Stimulated activated CD4-positive, alpha-beta T cell treated with anti-CD3 and anti-CD28 coated beads, Interleukin-12 subunit alpha, Interleukin-12 subunit beta, amount 100 ng/mL, for 48 hours (primary cell): ENCODE measurements at regions not wholly inside any gene's neighbourhood (a gene's known extent, or its start where the extent isn't known, plus 50 kb on each side); places are given as distances from the start of the nearest gene placed in this dataset.

Experiments
- DNase-seq, 3 donors: peaks; one replicate each; pipeline ENCODE4 v3.0.0-alpha.2; 2020; ENCODE audit warnings: low read depth in 2 of 3, low spot score in 1 of 3

GRCh38 chr12:115598871-115599811, 678.4 kb downstream of the MED13L start:
- DNase-seq: no peak

DNA sequence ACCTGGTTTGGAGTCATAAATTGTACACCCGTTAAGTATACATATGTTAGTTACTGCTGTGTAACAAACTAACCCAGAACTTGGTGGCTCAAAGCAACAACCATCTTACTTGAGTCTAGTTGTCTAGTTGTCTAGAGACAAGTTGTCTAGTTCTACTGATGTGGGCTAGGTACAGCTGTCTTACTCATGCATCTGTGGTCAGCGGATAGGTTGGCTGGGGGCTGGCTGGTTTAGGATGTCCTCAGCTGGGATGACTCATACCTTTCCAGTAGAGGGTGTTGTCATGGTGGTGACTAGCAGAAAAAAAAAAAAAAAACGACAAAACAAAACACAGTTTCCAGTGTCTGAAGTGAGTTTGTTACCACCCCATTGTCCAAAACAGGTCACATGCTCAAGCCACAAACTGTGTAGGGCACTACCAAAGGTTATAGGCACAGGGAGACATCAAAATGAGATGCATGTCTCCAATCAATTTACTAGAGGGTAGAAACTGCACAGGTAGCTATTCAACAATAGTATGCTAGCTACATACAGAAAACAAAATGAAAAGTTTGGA, 680.3 kb downstream of the MED13L start:
- no peak for DNase-seq

GRCh38 chr12:115588131-115588530, 689.4 kb downstream of the MED13L start:
- no peak for DNase-seq

DNA sequence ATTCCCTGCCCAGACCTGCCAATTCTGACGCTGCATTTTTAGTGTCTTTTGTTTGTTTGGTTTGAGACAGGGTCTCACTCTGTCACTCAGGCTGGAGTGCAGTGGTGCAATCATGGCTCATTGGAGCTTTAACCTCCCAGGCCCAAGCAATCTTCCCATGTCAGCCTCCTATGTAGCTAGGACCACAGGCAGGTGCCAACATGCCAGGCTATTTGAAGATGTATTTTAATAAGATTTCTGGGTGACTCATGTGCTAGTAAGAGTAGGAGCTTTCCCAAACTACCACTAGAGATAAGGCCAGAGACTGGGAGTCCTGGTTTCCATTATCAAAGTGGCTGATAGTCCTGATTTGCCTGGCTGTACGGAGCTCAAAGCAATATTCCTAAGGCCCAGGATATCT, 693.3 kb downstream of the MED13L start:
- DNase-seq: no peak

GRCh38 chr12:115583591-115583990, 693.9 kb downstream of the MED13L start:
- DNase-seq: no peak

DNA sequence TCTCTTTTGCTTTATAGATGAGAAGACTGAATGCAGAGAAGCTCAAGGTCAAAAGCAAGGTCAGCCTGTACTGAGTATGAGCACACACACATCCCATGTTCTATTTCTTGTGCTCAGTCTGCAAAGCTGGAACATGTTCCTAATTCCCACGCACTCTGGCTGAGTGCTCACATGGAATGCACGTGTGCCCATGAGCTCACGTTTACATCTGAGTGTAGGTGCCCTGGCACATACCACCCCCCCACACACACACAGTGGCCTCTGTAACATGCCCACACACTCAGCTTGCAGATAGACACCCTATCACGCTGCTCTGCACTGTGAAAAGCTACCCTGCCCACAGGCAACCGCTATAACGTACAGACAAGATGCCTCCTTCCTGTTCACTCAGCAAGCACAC, 700.1 kb downstream of the MED13L start:
- no peak for DNase-seq

- DNase-seq: no peak
These were observed 702.7 kb downstream of the MED13L start for GRCh38 chr12:115574826-115575225.

DNA sequence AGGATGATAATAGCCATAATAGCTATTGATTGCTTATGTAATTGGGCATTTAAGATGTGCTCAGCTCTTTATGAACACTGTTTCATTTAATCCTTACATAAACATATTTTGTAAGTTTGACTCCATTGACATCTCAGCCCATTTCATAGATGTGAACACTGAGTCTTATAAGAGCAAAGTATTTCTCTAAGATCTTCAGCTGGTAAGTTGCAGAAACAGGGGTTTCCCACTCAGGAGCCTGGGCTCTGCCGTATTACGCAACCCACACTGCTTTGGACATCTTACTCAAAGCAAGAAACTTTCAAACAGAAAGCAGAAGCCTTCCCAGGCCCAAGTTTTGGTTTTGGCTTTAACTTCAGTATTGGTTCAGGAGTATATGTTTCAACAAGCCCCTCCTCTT, 705.1 kb downstream of the MED13L start:
- no peak for DNase-seq

- DNase-seq: no peak
These were observed 706.0 kb downstream of the MED13L start for GRCh38 chr12:115571446-115571845.

GRCh38 chr12:115571027-115571426, 706.5 kb downstream of the MED13L start:
- no peak for DNase-seq

GRCh38 chr12:115570069-115570777, 707.3 kb downstream of the MED13L start:
- DNase-seq: no peak

GRCh38 chr12:115569345-115570068, 708.0 kb downstream of the MED13L start:
- no peak for DNase-seq

GRCh38 chr12:115558281-115558680, 719.2 kb downstream of the MED13L start:
- DNase-seq: no peak

DNA sequence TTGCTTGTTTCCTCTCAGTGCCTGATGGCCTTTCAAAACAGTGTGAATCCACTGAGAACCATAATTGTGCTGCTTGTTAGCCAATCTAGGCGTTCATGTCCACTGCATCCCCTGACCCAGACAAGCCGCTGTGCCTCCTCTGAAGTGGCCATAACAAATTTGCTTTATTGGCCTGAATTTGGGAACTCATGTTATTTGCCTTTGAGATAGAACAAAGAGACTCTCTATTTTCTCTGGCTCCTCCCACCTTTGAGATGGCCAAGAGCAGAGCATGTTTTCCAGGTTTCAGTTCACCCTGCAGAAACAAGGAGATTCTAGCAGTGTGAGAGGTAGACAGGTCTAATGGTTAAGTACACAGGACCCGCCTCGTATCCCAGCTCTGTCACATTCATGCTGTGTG, 723.9 kb downstream of the MED13L start:
- DNase-seq: no peak

- DNase-seq: no peak
These were observed 734.2 kb downstream of the MED13L start for GRCh38 chr12:115543269-115543668.

DNA sequence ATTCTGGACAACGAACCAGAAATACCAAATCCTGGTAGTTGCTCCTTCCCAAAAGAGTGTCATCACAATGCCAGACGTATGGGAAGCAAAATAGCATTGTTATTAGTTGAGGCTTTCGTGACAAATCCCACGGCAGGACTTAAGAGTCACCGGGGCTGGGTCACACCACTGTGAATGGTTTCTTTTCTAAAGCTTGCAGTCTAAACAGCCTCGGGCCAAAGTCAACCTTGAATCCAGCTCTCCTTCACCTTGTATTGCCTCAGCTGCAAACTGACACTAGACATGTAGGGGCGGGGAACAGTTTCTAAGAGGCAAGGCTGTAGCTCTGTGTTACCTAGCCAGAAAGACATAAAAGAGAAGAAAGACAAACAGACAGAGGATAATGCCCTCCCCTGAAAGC, 734.8 kb downstream of the MED13L start:
- DNase-seq: no peak

DNA sequence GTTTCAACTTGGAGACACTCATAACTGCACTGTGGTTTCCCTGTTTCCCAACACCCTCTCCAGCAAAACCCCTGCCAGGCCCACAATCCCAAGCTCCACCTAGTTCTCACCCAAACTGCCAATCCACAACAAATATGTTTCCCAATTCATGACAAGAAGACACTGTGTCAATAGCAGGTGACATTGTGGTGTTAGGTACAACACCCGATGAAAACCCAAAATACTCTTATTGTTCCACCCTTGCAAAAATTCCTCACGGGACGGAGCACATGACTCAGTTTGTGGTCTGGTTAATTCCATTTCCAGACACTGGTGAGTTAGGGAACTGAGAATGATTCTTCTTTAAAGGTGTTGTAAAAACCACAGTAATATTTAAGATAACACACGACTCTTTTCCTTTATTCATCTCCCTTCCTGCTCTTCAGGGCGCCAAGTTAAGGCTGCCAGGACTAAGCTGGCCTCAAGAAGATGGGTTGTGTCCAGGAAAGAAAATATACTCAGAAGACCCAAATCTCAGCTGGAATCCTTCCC, 735.5 kb downstream of the MED13L start:
- DNase-seq: no peak

GRCh38 chr12:115528466-115528865, 749.0 kb downstream of the MED13L start:
- DNase-seq: no peak

DNA sequence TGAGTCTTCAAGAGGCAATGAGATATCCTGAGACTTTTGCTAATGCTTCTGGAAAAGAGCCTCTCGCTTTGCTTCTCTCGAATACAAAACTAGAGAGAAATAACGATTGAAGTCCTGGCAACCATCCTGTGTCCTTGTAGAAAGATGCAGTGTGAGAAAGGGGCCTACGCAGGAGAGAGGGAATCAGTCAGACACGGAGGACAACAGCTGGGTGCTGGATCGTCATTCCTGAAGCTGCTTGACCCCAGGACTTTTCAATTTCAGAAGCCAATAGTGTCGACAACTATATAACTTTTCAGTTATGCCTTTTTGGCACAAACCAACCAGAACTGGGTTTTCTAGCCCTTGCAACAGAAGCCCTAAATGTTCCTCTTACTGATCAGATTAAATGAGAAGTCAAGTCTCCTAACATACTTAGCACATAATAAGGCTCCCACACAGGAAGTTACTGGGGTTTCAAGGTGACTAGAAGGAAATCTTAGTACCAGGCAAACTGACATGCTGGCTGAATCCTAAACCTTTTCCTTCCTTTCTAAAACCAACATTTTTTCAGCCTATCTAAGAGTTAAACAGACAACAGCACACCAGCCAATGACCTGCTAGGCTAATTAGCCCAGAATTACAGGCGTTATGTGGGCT, 755.6 kb downstream of the MED13L start:
- no peak for DNase-seq

DNA sequence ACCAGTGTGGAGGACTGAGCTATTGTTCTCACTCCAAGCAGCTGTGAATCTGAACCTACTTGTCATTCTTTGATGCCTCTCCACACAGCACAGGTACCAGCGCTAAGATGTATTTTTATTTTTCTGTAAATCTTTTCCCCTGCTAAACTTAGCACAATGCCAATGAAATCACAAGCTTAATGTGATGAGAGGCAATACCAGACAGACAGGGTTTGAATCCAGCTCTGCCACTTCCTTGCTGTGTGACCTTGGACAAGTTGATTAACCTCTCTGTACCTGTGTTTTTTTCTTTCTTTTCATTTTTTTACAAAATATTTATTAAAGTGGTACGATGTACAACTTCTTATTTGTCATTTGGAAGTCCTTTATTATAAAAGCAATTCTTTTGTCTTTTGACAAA, 757.6 kb downstream of the MED13L start:
- DNase-seq: no peak

DNA sequence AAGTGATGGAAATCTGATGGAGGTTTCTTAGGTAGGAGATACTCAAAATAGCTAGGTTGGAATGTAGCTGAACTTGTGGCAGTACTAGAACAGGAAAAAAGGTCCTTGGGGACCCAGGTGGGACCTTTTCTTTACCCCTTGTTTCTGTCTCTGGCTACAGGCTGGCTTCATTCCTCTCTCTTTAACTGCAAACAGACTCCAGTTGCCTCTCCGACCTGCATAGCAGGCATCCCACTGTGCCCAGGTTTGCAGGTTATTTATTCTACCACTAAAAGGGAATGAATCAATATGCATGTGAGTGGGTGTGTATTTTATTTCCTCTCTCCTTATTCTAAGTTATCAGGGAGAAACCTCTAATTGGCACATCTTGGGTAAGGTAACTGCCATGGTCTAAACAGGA, 758.1 kb downstream of the MED13L start:
- no peak for DNase-seq
